Lung (tissue), 11 donors: ENCODE measurements at regions not wholly inside any gene's neighbourhood (a gene's known extent, or its start where the extent isn't known, plus 50 kb on each side); places are given as distances from the start of the nearest gene placed in this dataset.

Source experiments
- ATAC-seq: fragments of 200-7000 bp; cut with Tn5 transposase; one replicate; pipeline ENCODE4 v1.9.1; 2020; ENCODE audit warnings: moderate number of reproducible peaks; ENCODE audit not compliant: insufficient read depth, low FRiP score
- DNase-seq, 3 donors: peaks; one replicate each; pipeline ENCODE4 v3.0.0-alpha.2; 2013 to 2017
- H3K27ac ChIP-seq, 2 donors: one replicate each; pipeline ENCODE4 v1.5.1; 2013; ENCODE audit warnings: mild to moderate bottlenecking in 2 of 2, moderate library complexity in 2 of 2, control low read depth in 1 of 2, inconsistent platforms in 1 of 2, low read depth in 1 of 2, low read length in 1 of 2
- H3K27me3 ChIP-seq, 3 donors: one replicate each; pipeline ENCODE4 v1.5.1; 2013; ENCODE audit warnings: low read length in 2 of 3; ENCODE audit not compliant: control insufficient read depth in 3 of 3, insufficient read depth in 3 of 3
- H3K36me3 ChIP-seq, 4 donors: one replicate each; pipeline ENCODE4 v1.5.1; 2013; ENCODE audit warnings: low read length in 4 of 4, mild to moderate bottlenecking in 1 of 4, moderate library complexity in 1 of 4; ENCODE audit not compliant: control insufficient read depth in 4 of 4, insufficient read depth in 4 of 4
- H3K4me1 ChIP-seq, 5 donors: one replicate each; pipeline ENCODE4 v1.5.1; 2013; ENCODE audit warnings: low read length in 5 of 5, mild to moderate bottlenecking in 2 of 5, moderate library complexity in 1 of 5; ENCODE audit not compliant: control insufficient read depth in 5 of 5, insufficient read depth in 5 of 5
- H3K4me3 ChIP-seq: one replicate; pipeline ENCODE4 v1.5.1; 2013; ENCODE audit warnings: mild to moderate bottlenecking, control low read depth, moderate library complexity
- H3K9ac ChIP-seq, 2 donors: one replicate each; pipeline ENCODE4 v1.5.1; 2013; ENCODE audit warnings: low read length in 2 of 2, control low read depth in 1 of 2; ENCODE audit not compliant: insufficient read depth in 1 of 2
- H3K9me3 ChIP-seq, 4 donors: one replicate each; pipeline ENCODE4 v1.5.1; 2013; ENCODE audit warnings: low read length in 3 of 4, mild to moderate bottlenecking in 1 of 4, moderate library complexity in 1 of 4; ENCODE audit not compliant: control insufficient read depth in 4 of 4, insufficient read depth in 3 of 4
- CTCF ChIP-seq: IDR thresholded peaks from 2 replicates; pipeline ENCODE4 v1.5.1; 2012; ENCODE audit warnings: mild to moderate bottlenecking; ENCODE audit errors: control extremely low read depth, extremely low read depth
- WGBS, 2 donors: extraction: QIAGEN DNeasy Blood & Tissue Kit; methylation state at CpG; one replicate each; pipeline ENCODE4 v1.1.7; 2013; 5-methylcytosine and 5-hydroxymethylcytosine counted together
- donor health status: control.
- donor health status: control.
- donor health status: Bipolar disorder and iron deficiency.
- donor health status: healthy.
- donor health status: DM: yes; HTN: yes; CAD: no.

- Histone ChIP-seq H3K36me3 (no peaks in the 10 kb centered on the region), H3K27ac (no peak overlapping the region), H3K4me1 (no peaks in the 10 kb centered on the region), H3K27me3 (peaks cover 0 to 3% (median 0%) of the 10 kb centered on the region in 3 donors), H3K9me3 (no peaks in the 10 kb centered on the region), H3K9ac (no peak overlapping the region), H3K4me3 (no peak overlapping the region)
- DNase-seq: no peak
- WGBS, 2 donors: 59 to 71% methylated on average over 12 of the region's 12 CpGs
- ATAC-seq: no peak
- no peak for TF ChIP-seq CTCF
Observed at GRCh38 chr7:155224116-155224811, 73.4 kb upstream of the INSIG1 start.

GRCh38 chr7:155225095-155225494 lies 72.6 kb upstream of the INSIG1 start:
- H3K36me3 ChIP-seq: no peaks in the 10 kb centered on the region
- H3K9ac ChIP-seq: no peak overlapping the region
- H3K4me3 ChIP-seq: no peak overlapping the region
- no peaks in the 10 kb centered on the region for H3K9me3 ChIP-seq
- DNase-seq (no peak), ATAC-seq (no peak)
- WGBS, 2 donors: 86 to 88% methylated on average over 11 of the region's 11 CpGs
- no peak for TF ChIP-seq CTCF
- H3K4me1 ChIP-seq: no peaks in the 10 kb centered on the region
- H3K27me3 ChIP-seq: peaks cover 0 to 3% (median 0%) of the 10 kb centered on the region in 3 donors
- H3K27ac ChIP-seq: no peak overlapping the region

GRCh38 chr7:155225516-155225915 lies 72.2 kb upstream of the INSIG1 start:
- no peaks in the 10 kb centered on the region for H3K9me3 ChIP-seq
- DNase-seq (no peak), ATAC-seq (no peak)
- H3K4me1 ChIP-seq: no peaks in the 10 kb centered on the region
- 96 to 97% methylated on average over 14 of the region's 14 CpGs for WGBS, 2 donors
- no peak overlapping the region for H3K4me3 ChIP-seq
- no peaks in the 10 kb centered on the region for H3K36me3 ChIP-seq
- H3K9ac ChIP-seq: no peak overlapping the region
- H3K27me3 ChIP-seq: peaks cover 0 to 3% (median 0%) of the 10 kb centered on the region in 3 donors
- no peak for TF ChIP-seq CTCF
- H3K27ac ChIP-seq: no peak overlapping the region
